Keratinocyte (primary cell): ENCODE measurements at regions not wholly inside any gene's neighbourhood (a gene's known extent, or its start where the extent isn't known, plus 50 kb on each side); places are given as distances from the start of the nearest gene placed in this dataset.

Experiments
- DNase-seq: peaks from one replicate; pipeline ENCODE4 v3.0.0-alpha.2; 2011; ENCODE audit warnings: low read depth, missing footprints, low spot score
- FAIRE-seq: peaks from 2 replicates; lab custom pipeline; 2011; peaks lifted over from hg19 to GRCh38; lab: Jason Lieb, UNC
- H2AFZ ChIP-seq: 2 replicates; pipeline ENCODE4 v1.6.0; 2012; ENCODE audit warnings: low read length, control low read depth, inconsistent platforms; ENCODE audit not compliant: control insufficient read depth
- H3K27ac ChIP-seq: 2 replicates; pipeline ENCODE4 v1.5.1; 2011; ENCODE audit warnings: low read length; ENCODE audit not compliant: control insufficient read depth, insufficient read depth
- H3K27me3 ChIP-seq: 3 replicates; pipeline ENCODE4 v1.6.0; 2011; ENCODE audit warnings: low read length; ENCODE audit not compliant: control insufficient read depth, insufficient read depth; ENCODE audit errors: extremely low read depth
- H3K36me3 ChIP-seq, 2 experiments: 2 replicates in 1 of 2; 3 replicates in 1 of 2; pipeline ENCODE4 v1.5.1; 2011; ENCODE audit warnings: low read length in 2 of 2, mild to moderate bottlenecking in 1 of 2; ENCODE audit not compliant: control insufficient read depth in 2 of 2, insufficient read depth in 2 of 2; ENCODE audit errors: extremely low read depth in 1 of 2
- H3K4me1 ChIP-seq: 3 replicates; pipeline ENCODE4 v1.5.1; 2011; ENCODE audit warnings: low read length; ENCODE audit not compliant: control insufficient read depth, insufficient read depth; ENCODE audit errors: extremely low read depth
- H3K4me2 ChIP-seq: 3 replicates; pipeline ENCODE4 v1.6.0; 2011; ENCODE audit warnings: low read depth, low read length; ENCODE audit not compliant: control insufficient read depth, insufficient read depth; ENCODE audit errors: extremely low read depth
- H3K4me3 ChIP-seq, 3 experiments: fragments of 200-600 bp in 1 of 3; sonication (generic) in 1 of 3; 2 replicates in 2 of 3; 3 replicates in 1 of 3; pipeline ENCODE4 v1.5.1; 2011 to 2016; ENCODE audit warnings: low read length in 3 of 3, mild to moderate bottlenecking in 3 of 3, control low read depth in 2 of 3, inconsistent platforms in 1 of 3, low read depth in 1 of 3, mixed read lengths in 1 of 3, mixed run types in 1 of 3, moderate library complexity in 1 of 3; ENCODE audit not compliant: control insufficient read depth in 2 of 3, insufficient read depth in 2 of 3; ENCODE audit errors: extremely low read depth in 1 of 3
- H3K79me2 ChIP-seq: 2 replicates; pipeline ENCODE4 v1.6.0; 2012; ENCODE audit warnings: low read length; ENCODE audit not compliant: control insufficient read depth, insufficient read depth
- H3K9ac ChIP-seq: 3 replicates; pipeline ENCODE4 v1.6.0; 2011; ENCODE audit warnings: low read length; ENCODE audit not compliant: control insufficient read depth, insufficient read depth; ENCODE audit errors: extremely low read depth
- H3K9me1 ChIP-seq: 3 replicates; pipeline ENCODE4 v1.6.0; 2011; ENCODE audit warnings: low read length; ENCODE audit not compliant: control insufficient read depth, insufficient read depth; ENCODE audit errors: extremely low read depth
- H3K9me3 ChIP-seq: 2 replicates; pipeline ENCODE4 v1.5.1; 2012; ENCODE audit warnings: low read depth, low read length; ENCODE audit not compliant: control insufficient read depth
- H4K20me1 ChIP-seq: 3 replicates; pipeline ENCODE4 v1.6.0; 2011; ENCODE audit warnings: low read length; ENCODE audit not compliant: control insufficient read depth, insufficient read depth; ENCODE audit errors: extremely low read depth
- CTCF ChIP-seq, 3 experiments: IDR thresholded peaks in 1 of 3; conservative IDR thresholded peaks in 1 of 3; optimal IDR thresholded peaks in 1 of 3; 2 replicates in 2 of 3; 3 replicates in 1 of 3; pipeline versions ENCODE3 to v1.5.1; 2011; ENCODE audit warnings: low read length in 3 of 3, mild to moderate bottlenecking in 3 of 3, moderate library complexity in 2 of 3, control low read depth in 1 of 3, inconsistent platforms in 1 of 3; ENCODE audit not compliant: insufficient read depth in 2 of 3; ENCODE audit errors: extremely low read depth in 1 of 3
- EZH2 ChIP-seq: IDR thresholded peaks from one replicate; pipeline ENCODE4 v1.6.1; 2012; ENCODE audit warnings: inconsistent platforms, mild to moderate bottlenecking, low read length, moderate library complexity
- dilution Hi-C: fragments of 300-500 bp; cut with MboI; formaldehyde crosslinking; loops from one replicate; pipeline ENCODE4 v1.7.0; 2020; ENCODE audit warnings: low sequenced_read_pairs; ENCODE audit not compliant: extremely low pct_ligation_motif_present

- no peak overlapping the region for H3K9ac ChIP-seq
- dilution Hi-C loops, result no loop called here
- no peak for TF ChIP-seq CTCF (optimal IDR thresholded peaks at IDR 0.05 in 1 of 3, IDR thresholded peaks at IDR 0.05 in 1 of 3, conservative IDR thresholded peaks at IDR 0.05 in 1 of 3; ENCODE audit: extremely low read depth in 1 of 3, insufficient read depth in 2 of 3, low read length in 3 of 3)
- no peak for TF ChIP-seq EZH2
- no peak overlapping the region for H3K4me2 ChIP-seq
- H3K27ac ChIP-seq, result no peak overlapping the region
- no peak overlapping the region for H3K4me3 ChIP-seq
- H3K79me2 ChIP-seq, result no peaks in the 10 kb centered on the region
- H3K9me1 ChIP-seq, result no peaks in the 10 kb centered on the region
- no peaks in the 10 kb centered on the region for H4K20me1 ChIP-seq
- FAIRE-seq (no peak), DNase-seq (no peak)
- H3K36me3 ChIP-seq, result no peaks in the 10 kb centered on the region
- H2AFZ ChIP-seq, result no peak overlapping the region
- H3K9me3 ChIP-seq, result no peaks in the 10 kb centered on the region
- no peaks in the 10 kb centered on the region for H3K4me1 ChIP-seq
- H3K27me3 ChIP-seq, result no peaks in the 10 kb centered on the region
These were observed 275.6 kb downstream of the TENT5A start for GRCh38 chr6:81476881-81477280.

GRCh38 chr6:81475646-81476045, 276.8 kb downstream of the TENT5A start:
- Histone ChIP-seq H3K4me2 (no peak overlapping the region), H3K4me3 (no peak overlapping the region), H3K9me3 (no peaks in the 10 kb centered on the region), H3K4me1 (no peaks in the 10 kb centered on the region), H3K27ac (no peak overlapping the region), H3K79me2 (no peaks in the 10 kb centered on the region), H2AFZ (no peak overlapping the region), H4K20me1 (no peaks in the 10 kb centered on the region), H3K36me3 (no peaks in the 10 kb centered on the region), H3K9ac (no peak overlapping the region), H3K9me1 (no peaks in the 10 kb centered on the region), H3K27me3 (no peaks in the 10 kb centered on the region)
- dilution Hi-C loops, result no loop called here
- TF ChIP-seq CTCF (optimal IDR thresholded peaks at IDR 0.05 in 1 of 3, IDR thresholded peaks at IDR 0.05 in 1 of 3, conservative IDR thresholded peaks at IDR 0.05 in 1 of 3; ENCODE audit: extremely low read depth in 1 of 3, insufficient read depth in 2 of 3, low read length in 3 of 3), result no peak
- no peak for TF ChIP-seq EZH2
- FAIRE-seq, result no peak
- no peak for DNase-seq
